Stomach (tissue), 8 donors: ENCODE measurements at regions not wholly inside any gene's neighbourhood (a gene's known extent, or its start where the extent isn't known, plus 50 kb on each side); places are given as distances from the start of the nearest gene placed in this dataset.
A peak's percentile ranks its signal among the peaks of the same experiment; 100 is the strongest.

ENCODE experiments used
- DNase-seq, 2 donors: peaks; one replicate each; pipeline versions ENCODE4 v3.0.0 to v3.0.0-alpha.2; 2013 to 2019
- H3K27ac ChIP-seq, 5 donors: fragments of 200-600 bp in 4 of 5; sonication (generic) in 4 of 5; one replicate each; pipeline ENCODE4 v1.5.1; 2013 to 2019; ENCODE audit warnings: mild to moderate bottlenecking in 1 of 5, moderate library complexity in 1 of 5
- H3K27me3 ChIP-seq, 3 donors: fragments of 200-600 bp; sonication (generic); one replicate each; pipeline ENCODE4 v1.5.1; 2017 to 2019; ENCODE audit warnings: mixed run types in 1 of 3
- H3K36me3 ChIP-seq, 4 donors: fragments of 200-600 bp; sonication (generic); 1 replicate in 3 of 4; 2 replicates in 1 of 4; pipeline ENCODE4 v1.5.1; 2016 to 2019
- H3K4me1 ChIP-seq, 4 donors: fragments of 200-600 bp; sonication (generic); one replicate each; pipeline ENCODE4 v1.5.1; 2016 to 2019
- H3K4me3 ChIP-seq, 4 donors: fragments of 200-600 bp; sonication (generic) in 3 of 4; one replicate each; pipeline ENCODE4 v1.5.1; 2016 to 2019; ENCODE audit warnings: mild to moderate bottlenecking in 1 of 4
- H3K9me3 ChIP-seq, 4 donors: fragments of 200-600 bp; sonication (generic); one replicate each; pipeline ENCODE4 v1.5.1; 2016 to 2019
- CTCF ChIP-seq, 7 experiments: fragments of 450-650 bp in 4 of 7; fragments of 200-600 bp in 3 of 7; sonication (generic) in 3 of 7; IDR thresholded peaks; one replicate each; pipeline ENCODE4 v1.5.1; 2016 to 2019; ENCODE audit warnings: antibody characterized with exemption in 7 of 7, control low read depth in 2 of 7, mild to moderate bottlenecking in 1 of 7
- EP300 ChIP-seq: sonication (generic); formaldehyde crosslinking; IDR thresholded peaks from one replicate; pipeline ENCODE4 v1.6.1; 2017; ENCODE audit warnings: antibody characterized with exemption
- POLR2A ChIP-seq, 4 donors: fragments of 450-650 bp; IDR thresholded peaks; one replicate each; pipeline ENCODE4 v1.6.1; 2016; ENCODE audit warnings: antibody characterized with exemption in 4 of 4, control low read depth in 2 of 4, mild to moderate bottlenecking in 1 of 4, moderate library complexity in 1 of 4
- POLR2AphosphoS5 ChIP-seq, 3 donors: sonication (generic); formaldehyde crosslinking; IDR thresholded peaks; one replicate each; pipeline ENCODE4 v1.6.1; 2016; ENCODE audit warnings: antibody characterized with exemption in 3 of 3
- WGBS, 5 donors: extraction: QIAGEN DNeasy Blood & Tissue Kit in 3 of 5; methylation state at CpG; one replicate each; pipeline versions ENCODE4 v1.1.5 to v1.1.7; 2013 to 2018; 5-methylcytosine and 5-hydroxymethylcytosine counted together
- intact Hi-C: fragments of 100-400 bp; cut with DNase I; formaldehyde crosslinking; loops from one replicate; pipeline ENCODE4 v1.15.1; 2023; ENCODE audit warnings: low total_unique reads
- donor health status: healthy with polysubstance abuse.
- donor health status: Bipolar disorder and iron deficiency.
- donor health status: healthy.

GRCh38 chr15:31802761-31803160 lies 227.6 kb upstream of the CHRNA7 start:
- no peak overlapping the region for H3K27ac ChIP-seq
- H3K4me1 ChIP-seq: no peaks in the 10 kb centered on the region
- no peaks in the 10 kb centered on the region for H3K27me3 ChIP-seq
- H3K36me3 ChIP-seq: no peaks in the 10 kb centered on the region
- no peak for DNase-seq
- no peak overlapping the region for H3K4me3 ChIP-seq
- WGBS, 5 donors: 45 to 60% (median 57%) methylated on average over 3 of the region's 3 CpGs
- TF ChIP-seq POLR2A (IDR thresholded peaks at IDR 0.05) (no peak), EP300 (no peak), CTCF (IDR thresholded peaks at IDR 0.05) (no peak)
- intact Hi-C loops: no loop called here
- H3K9me3 ChIP-seq: no peaks in the 10 kb centered on the region

- Histone ChIP-seq H3K9me3 (no peaks in the 10 kb centered on the region), H3K4me3 (no peak overlapping the region), H3K4me1 (no peaks in the 10 kb centered on the region), H3K36me3 (no peaks in the 10 kb centered on the region), H3K27me3 (no peaks in the 10 kb centered on the region), H3K27ac (no peak overlapping the region)
- WGBS, 5 donors: 52 to 71% (median 67%) methylated on average over 3 of the region's 3 CpGs
- intact Hi-C loops: no loop called here
- TF ChIP-seq CTCF (IDR thresholded peaks at IDR 0.05): no peak
- TF ChIP-seq POLR2AphosphoS5 (IDR thresholded peaks at IDR 0.05): no peak
- TF ChIP-seq EP300: no peak
- no peak for TF ChIP-seq POLR2A (IDR thresholded peaks at IDR 0.05)
- no peak for DNase-seq
These were observed 226.9 kb upstream of the CHRNA7 start for GRCh38 chr15:31803388-31803884.

- 60 to 86% (median 75%) methylated on average over 4 to 5 of the region's 5 CpGs for WGBS, 5 donors
- intact Hi-C loops: no loop called here
These were observed 225.1 kb upstream of the CHRNA7 start for GRCh38 chr15:31805090-31805662.

GRCh38 chr15:31806106-31806505 lies 224.2 kb upstream of the CHRNA7 start:
- H3K27me3 ChIP-seq: no peaks in the 10 kb centered on the region
- no peak overlapping the region for H3K4me3 ChIP-seq
- DNase-seq: peak in 1 of 2 donors; percentile 14
- no peak for TF ChIP-seq CTCF (IDR thresholded peaks at IDR 0.05)
- no peak for TF ChIP-seq POLR2AphosphoS5 (IDR thresholded peaks at IDR 0.05)
- TF ChIP-seq POLR2A (IDR thresholded peaks at IDR 0.05): no peak
- no peak for TF ChIP-seq EP300
- H3K27ac ChIP-seq: no peak overlapping the region
- intact Hi-C loops: no loop called here
- H3K9me3 ChIP-seq: peaks cover 0 to 11% (median 4%) of the 10 kb centered on the region in 4 donors
- no peaks in the 10 kb centered on the region for H3K36me3 ChIP-seq
- no peaks in the 10 kb centered on the region for H3K4me1 ChIP-seq

More at GRCh38 chr15:31805090-31805662, 225.1 kb upstream of the CHRNA7 start:
- H3K36me3 ChIP-seq: no peaks in the 10 kb centered on the region
- peaks cover 0 to 7% (median under 1%) of the 10 kb centered on the region in 4 donors for H3K9me3 ChIP-seq
- DNase-seq: no peak
- TF ChIP-seq EP300 (no peak), CTCF (IDR thresholded peaks at IDR 0.05) (no peak), POLR2AphosphoS5 (IDR thresholded peaks at IDR 0.05) (no peak), POLR2A (IDR thresholded peaks at IDR 0.05) (no peak)
- H3K27ac ChIP-seq: no peak overlapping the region
- no peaks in the 10 kb centered on the region for H3K4me1 ChIP-seq
- H3K27me3 ChIP-seq: no peaks in the 10 kb centered on the region
- no peak overlapping the region for H3K4me3 ChIP-seq
